Fibroblast of skin of right biceps (primary cell): ENCODE measurements at regions not wholly inside any gene's neighbourhood (a gene's known extent, or its start where the extent isn't known, plus 50 kb on each side); places are given as distances from the start of the nearest gene placed in this dataset.
A peak's percentile ranks its signal among the peaks of the same experiment; 100 is the strongest.

Experiments
- DNase-seq: peaks from one replicate; pipeline ENCODE4 v3.0.0-alpha.2; 2013

- DNase-seq = no peak
These were observed 79.5 kb upstream of the MBNL3 start for GRCh38 chrX:132568291-132568690.

DNA sequence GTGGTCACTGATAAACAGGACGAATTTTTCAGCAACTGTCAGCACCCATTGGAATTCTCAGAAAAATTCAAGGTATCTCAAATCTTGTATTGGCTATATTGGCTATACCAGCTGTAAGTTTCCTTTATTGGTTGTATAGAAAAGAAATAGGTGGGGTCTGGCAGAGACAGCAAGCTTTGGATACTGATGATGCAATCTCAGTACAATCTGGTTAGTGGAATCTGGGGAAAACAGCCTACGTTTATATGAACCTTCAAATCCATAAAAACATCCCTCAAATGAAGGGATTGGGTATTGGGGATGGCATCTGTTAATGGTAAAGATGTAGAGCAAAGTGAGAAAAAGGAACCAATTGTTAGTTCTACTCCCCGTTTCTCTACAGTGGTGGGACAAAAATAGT is 76.4 kb upstream of the MBNL3 start:
- DNase-seq = no peak

DNA sequence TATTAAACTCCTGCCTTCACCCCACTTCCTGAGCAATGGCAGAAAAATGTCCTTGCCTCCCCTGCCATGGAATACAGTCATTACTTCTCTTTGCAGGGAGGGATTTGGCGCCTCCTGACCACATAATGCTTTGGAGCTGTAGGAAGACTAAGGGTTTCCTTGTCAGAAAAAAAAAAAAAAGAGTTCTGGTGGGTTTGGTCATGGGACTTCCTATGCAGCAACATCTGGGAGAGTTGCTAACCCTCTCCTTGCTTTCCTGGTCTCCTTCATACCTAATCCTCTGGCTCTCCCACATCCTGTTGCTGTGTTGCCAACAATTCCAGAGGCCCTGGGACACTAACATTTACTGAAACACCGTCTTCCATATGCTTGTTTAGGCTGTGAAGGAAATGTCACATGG is 75.1 kb upstream of the MBNL3 start:
- DNase-seq = peak; percentile 71

DNA sequence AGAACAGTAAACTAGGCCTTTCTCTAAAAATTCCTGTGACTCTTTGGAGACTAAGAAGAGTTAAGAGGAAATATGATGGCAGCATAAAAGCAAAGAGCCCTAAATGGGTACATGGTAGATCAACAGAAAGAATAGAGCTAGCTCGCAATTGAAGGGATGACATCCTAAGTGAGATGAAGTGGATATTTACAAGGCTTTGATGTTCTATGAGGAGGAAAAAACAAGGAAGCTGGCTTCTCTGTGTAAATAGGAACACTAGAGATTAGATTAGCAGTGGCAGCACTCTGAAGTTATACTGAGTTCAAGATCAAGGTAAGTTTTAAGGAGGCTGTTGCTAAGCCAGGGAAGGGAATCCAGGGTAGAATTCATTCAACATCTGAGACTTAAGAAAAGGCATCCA is 73.1 kb upstream of the MBNL3 start:
- DNase-seq = no peak

DNA sequence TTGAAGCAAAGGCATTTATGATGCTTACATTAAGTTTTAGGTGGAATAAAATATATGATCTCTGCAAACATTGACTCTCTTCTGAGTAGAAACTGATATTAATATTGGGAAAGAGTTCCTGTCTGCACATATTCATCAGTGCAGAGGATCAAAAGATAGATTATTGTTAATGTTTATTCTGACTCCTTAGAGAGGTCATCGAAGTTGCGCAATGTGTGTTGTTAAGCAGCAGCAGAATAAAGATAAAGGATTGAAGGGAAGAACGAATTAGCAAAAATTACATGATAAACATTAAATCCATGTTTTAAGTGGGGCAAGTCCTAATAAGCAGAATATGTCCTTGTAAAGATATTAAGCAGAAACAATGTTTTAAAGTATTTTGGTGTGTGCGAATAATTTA is 72.6 kb upstream of the MBNL3 start:
- no peak for DNase-seq

- no peak for DNase-seq
These were observed 70.3 kb upstream of the MBNL3 start for GRCh38 chrX:132559101-132559500.

DNA sequence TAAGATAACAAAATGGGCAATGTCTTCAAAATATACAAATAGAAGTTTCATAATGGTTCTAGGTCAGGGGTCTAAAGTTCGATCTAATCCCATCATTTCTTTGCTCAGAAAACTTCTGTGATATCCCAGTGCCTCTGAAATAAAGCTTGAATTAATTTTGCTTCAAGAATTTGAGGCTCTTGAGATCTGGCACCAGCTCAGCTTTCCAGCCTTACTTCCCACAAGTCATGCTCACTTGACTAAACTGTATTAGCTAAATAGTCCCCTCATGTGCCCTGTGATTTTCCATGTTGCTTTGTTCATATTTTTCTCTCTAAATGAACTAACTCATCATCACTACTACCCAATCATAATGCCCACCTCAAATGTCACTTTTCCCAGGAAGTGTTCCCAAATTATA is 50.8 kb upstream of the MBNL3 start:
- DNase-seq = no peak
